NCI-H2227 (cell line): ENCODE measurements at regions not wholly inside any gene's neighbourhood (a gene's known extent, or its start where the extent isn't known, plus 50 kb on each side); places are given as distances from the start of the nearest gene placed in this dataset.

Experiments
- DNase-seq: peaks from one replicate; lab custom pipeline; 2025; ENCODE audit not compliant: unreplicated experiment; lab: John Stamatoyannopoulos, UW

DNA sequence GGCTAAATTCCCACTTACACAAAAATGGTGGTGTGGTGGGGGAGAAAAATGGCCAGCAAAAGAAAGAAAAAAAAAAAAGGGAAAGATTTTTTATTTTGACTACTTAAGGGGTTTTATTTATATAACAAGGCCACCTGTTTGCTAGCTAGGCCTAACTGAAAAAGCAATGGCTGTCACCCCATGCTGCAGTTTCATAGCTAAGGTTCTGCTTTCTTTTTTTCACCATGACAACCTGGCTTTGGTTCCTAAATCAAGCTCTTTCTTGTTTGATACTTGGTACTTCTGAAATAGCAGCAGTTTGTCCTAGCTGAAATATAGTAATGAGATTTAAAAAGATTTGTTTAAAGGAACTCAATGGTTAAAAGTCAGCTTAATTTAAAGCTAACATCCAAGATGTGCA, 433.2 kb upstream of the MEX3C start:
- DNase-seq = no peak

DNA sequence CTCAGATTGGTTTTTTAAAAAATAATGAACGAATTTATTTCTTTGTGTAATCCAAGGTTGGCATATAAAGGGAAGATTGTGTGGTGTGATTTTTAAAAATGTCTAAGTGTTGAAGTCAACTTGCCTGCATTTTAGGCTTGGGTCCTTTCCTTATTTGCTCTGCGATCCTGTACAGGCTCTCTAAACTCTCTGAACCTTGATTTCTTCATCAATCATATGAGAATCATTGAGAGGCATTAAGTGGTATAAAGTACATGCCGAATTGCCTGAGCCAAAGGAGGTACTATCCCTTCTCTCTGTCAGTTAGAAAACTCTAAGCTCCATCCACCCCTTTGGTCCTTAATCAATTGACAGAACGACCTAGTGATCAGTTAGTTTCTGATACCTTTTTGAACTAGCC, 440.4 kb upstream of the MEX3C start:
- DNase-seq = no peak

DNA sequence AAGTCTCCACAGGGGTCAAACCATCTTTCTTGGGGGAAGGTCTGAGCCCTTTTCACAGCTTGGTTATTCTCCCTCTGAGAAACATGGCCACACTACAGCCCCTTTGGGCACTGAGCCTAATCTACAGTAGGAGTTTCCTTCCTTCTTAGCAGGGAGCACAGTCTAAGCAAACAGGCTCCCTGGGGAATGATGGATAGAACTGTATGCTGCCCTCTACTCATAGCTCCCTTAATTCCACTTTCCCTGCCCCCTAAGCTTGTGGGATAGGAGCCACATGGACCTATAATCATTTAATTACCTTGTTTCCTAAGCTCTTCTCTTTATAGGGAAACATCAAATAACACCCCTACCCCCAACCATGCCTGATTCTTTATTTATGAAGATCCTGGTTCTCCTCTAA, 442.1 kb upstream of the MEX3C start:
- DNase-seq = no peak

DNA sequence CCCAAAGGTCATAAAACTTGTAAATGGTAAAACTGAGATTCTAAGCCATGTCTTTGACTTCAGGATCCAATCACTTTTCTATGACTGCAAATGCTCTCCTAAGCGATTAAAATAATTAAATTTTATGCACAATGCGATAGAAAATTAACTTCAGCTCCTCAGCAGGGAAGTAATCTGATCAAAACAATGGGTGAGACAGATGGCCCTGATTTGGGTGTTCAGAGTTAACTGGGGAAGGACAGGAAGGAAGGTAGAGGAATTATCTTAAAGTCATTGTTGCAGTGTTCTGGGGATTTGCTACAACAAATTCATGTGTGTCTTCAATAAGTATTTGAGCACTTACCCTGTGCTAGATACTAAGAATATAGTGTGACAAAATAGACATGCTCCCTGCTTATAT, 446.0 kb upstream of the MEX3C start:
- DNase-seq = no peak

DNA sequence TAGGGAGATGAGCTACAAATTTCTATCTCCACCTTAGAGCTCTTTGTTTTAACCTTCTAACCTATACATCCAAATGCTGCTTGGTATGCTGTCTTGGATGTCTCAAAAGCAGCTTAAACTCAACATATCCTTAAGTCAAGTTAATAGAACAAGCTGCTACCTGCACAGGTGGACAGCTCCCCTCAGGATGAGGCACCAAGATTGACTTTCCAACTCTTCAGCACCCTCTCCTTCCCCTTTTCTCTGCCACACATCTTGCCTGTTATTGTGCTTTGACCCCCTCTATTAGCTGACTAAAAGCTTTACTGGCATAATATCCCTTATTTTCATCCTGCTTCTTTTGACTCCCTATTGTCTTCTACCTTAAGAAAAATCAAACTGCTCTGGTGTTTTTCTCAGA, 448.1 kb upstream of the MEX3C start:
- DNase-seq = no peak

DNA sequence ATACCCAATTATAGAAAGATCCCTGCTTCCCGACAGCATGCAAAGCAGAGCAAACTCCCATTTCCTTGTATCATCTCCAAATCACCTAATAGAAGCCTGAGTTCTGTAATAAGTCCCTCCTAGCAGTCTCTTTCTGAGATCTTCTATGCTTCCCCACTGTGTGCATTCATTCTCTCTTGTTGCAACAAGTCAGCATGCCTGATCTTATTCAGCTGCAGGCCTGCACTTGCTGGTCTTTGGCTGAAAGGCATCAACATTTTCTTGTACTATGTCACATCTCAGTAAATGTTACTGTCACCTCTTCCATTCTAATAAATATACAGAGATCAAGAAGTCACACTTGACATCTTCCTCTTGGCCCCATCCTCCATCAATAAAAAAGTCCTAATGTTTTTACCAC, 449.9 kb upstream of the MEX3C start:
- DNase-seq = no peak

DNA sequence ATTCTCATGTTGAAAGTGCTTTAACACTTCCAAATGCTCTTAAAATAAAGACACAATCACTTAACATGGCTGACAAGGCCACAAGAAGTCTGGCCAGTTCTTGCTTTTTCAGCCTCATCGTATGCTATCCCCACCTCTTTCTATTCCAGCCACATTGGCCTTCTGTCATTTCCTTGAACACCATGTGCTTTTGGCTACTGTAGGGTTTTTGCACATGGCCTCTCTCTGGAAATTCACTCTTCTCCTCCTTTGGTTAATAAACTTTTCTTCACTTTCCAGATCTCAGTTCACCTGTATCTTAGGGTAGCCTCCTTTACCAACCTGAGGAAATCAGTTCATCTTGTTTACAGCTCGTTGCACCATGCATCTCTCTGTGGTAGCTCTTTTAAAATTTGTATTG, 450.5 kb upstream of the MEX3C start:
- no peak for DNase-seq

DNA sequence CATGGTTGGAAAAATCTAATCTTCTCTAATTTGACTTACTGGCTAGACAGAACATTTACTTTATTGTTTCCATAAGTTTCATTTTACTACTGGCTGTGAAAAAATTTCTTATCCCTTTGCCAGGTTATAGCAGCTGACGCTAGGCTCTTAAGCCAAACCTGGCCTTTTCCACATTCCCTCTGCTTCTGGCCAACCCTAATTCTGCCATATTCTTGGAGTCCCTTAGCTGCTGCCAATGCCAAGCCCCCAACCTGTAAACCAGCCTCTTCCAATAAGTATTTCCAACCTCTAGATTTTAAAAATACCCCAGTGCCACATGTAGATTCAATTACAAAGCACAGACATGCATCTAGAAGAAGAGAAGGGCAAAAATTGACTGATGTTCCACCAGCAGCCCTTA, 452.3 kb upstream of the MEX3C start:
- DNase-seq = no peak

DNA sequence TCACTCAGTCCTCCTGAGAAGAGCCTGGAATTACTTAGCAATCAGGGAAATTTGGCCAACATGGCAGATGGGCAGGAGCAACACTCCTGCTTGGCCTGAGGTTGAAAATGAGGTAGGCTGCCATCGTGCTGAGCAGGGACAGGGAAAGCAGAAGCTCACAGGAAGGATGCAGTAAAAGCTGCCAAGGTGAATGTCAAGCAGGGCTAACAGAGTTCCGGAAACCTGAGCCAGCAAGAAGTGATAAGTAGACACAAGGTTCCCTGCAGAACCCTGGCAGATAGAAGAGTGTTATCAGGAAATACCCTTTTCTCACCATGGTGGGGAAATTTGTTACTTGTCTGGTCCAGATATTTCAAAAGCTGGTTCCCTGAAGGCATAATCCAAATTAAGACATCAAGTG, 454.3 kb upstream of the MEX3C start:
- DNase-seq = no peak

DNA sequence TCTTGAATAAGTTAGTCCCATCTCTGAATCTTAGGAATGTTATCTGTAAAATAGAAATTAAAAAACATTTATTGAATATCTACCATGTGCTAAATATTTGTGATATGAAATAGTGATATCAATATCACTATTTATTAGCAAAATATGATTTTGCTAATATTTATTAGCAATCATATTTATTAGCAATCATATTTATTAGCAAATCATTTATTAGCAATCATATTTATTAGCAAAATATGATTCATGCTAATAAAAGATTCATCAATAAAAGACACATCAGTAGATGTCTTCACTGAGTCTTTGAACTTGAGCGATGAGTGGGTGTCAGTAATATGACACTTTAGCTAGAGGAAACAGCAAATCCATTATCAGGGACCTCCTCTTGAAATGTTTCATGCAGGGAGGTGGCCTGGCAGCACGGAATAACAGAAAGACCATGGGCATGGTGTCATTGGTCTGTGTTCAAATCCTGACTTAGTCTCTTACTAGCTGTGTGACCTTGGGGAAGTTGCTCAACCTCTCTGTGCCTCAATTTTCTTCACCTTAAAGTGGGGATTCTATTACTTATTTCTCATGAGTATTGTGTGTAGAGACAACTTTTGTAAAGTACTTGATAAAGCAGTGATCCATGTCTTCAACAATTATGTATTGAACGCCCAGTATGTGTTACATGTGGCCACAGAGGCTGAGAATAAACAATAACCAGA, 456.2 kb upstream of the MEX3C start:
- no peak for DNase-seq

DNA sequence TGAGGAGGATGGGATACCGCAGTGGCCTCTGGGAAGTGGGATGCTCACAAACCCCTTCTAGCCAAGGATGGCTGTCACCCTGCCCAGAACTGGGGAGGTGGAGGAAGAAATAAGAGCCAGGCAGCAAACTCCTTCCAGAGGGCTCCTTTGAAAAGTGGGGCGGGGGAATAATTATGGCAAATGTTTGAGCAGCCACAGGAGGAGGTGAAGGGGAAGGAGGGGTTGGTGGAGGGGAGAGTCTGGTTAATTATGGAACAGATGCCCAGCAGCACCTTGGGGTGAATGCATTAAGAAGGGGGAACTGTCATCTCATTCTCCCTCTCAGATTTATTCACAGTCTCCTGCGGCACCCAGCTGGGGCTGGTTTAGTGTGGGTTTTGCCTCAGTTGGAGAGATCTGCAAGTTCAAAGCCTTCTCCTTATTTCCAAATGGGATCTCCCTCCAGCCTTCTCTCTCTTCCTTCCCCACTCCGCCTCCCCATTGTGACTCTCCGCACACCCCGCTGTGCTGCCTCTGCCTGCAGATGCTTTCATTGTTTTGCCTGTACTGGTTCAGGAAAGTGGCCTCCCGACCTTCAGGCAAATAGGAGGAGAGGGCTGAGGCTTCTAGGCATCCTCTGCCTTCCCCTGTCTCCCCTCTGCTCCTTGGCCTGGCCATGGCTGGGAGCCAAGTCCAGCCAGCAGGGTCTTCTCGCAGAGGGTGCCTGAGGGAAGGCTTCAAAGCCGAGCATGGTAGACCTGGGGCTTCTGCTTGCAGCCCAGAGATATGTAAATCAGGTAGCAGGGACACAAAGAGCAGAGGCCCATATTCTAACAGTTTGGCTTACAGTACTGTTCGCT, 457.2 kb upstream of the MEX3C start:
- DNase-seq = peak; percentile 78

DNA sequence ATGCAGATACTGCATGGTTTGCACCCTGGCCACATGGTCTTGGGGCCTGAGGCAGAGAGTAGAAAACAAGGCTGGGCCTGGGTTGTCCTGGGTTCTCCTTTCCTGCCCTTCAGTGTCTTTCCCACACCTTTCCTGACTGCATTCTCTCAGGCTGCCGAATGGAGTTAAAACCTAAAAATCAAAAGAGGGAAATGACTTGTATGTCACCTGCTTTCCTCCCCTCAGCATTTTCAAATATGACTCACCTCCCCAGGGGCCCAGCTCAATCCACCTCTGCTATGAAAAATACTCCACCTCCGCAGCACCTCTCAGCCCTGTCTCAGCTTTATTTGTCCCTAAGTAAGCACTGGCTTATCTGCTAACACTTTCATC, 457.8 kb upstream of the MEX3C start:
- DNase-seq = no peak

DNA sequence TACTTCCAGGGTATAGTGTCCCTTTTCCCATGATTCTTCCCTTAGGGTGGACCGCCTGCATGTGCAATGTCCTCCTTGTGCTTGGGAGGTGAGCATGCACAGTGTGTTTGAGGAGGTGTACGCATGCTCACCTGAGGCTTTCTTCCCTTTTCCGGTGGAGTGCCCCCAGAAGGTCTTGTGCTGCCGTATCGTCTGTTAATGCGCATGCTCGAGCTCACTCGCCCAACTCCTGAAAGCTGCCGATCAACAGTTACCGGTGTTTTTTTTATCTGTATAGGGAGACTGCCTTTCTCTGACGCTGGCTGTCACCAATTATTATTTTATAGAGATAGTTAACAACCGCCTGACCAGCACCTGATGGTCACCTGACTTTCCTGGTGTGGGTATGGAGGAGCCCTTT, 458.8 kb upstream of the MEX3C start:
- DNase-seq = no peak

DNA sequence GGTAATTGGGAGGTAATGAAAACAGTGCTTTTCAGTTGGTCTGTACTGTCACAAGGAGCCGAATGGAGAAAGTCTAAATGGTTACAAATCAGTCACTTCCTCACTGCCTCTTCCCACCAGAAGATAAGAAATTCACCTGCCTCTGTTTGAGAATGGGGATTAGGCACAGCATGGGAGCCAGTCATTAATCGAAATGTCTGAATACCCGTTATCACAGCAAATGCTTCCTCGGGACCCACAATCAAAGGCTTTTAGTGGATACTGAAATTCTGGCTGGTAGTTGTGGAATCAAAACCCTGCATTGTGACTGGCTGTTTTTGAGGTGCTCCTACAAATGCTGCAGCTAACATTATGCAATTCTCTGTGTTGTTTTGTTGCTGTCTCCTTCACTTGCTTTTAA, 461.0 kb upstream of the MEX3C start:
- no peak for DNase-seq

DNA sequence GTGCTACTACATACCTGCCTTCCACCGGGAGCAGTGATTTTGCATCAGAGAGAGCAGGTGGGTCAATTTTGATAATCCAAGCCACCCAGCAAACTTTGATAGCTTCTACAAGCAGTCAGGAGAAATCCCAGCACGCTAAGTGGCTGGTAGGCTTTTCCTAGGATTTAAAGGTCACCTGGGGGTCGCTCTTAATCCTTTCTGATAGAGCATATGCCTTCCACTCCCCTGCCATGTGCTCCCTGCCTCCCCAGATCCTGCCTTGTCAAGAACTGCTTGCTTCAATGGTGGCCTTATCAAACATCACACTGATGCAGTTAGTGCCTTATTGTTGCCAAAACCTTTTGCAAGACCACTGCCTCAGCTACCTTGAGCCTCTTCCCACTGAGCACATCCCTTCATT, 462.3 kb upstream of the MEX3C start:
- no peak for DNase-seq

DNA sequence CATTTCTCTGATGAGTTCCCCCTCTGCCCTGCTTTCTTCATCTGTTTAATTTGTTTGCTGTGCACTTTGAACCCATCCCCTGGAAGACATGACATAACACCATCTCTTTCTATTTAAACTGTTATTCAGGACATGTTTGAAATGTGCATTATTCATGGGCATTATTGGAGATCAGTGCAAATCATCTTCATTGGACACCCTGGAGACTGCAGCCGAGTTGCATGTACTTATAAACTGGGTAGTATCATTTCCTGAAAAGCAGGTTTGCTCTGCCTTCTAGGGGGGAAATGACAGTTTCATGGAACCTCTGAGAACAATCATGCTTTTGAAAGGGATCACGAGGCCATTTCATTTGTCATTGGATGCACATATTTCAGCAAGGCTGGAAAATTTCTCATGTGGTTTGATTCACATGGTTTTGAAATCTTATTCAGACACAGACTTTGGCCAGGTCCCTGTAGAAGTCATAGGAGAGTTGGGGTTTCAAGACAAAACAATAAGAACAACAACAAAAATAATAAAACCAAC, 462.8 kb upstream of the MEX3C start:
- no peak for DNase-seq

DNA sequence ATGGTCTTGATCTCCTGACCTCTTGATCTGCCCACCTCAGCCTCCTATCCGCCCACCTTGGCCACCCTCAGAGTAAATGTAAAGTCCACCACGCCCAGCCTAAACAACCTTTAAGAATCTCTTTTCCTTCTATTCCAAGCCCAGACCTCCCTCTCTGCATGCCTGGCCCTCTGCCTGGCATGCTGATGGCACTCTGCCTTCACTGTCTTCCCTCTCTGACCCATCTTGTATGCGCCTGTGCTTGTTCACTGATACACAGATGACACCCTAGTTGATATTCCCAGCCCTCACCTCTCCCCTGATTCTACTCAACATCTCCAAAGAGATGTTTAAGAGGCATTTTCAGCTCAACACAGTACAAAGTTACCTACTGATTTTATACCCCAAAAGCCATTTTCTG, 466.8 kb upstream of the MEX3C start:
- DNase-seq = no peak

DNA sequence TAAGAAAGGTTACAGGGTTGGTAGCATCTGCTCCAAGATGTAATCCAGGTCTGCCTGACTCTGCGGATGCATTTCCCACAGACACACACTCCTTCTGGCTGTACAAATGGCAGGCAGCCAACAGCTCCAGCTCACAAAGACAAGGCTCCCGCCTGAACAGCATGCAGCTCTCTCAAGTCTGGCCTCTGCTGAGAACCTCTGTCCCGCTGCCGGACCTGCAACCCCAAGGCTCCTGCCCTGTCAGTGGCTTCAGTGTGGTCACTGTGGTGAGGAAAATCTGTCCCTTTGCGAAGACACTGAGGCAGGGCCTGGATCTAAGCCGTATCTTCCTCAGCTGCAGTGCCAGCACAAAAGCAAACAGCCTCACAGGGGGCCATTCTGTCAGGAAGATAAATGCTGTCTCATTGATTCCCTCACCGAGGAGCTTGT, 469.3 kb upstream of the MEX3C start:
- peak; percentile 83 for DNase-seq

DNA sequence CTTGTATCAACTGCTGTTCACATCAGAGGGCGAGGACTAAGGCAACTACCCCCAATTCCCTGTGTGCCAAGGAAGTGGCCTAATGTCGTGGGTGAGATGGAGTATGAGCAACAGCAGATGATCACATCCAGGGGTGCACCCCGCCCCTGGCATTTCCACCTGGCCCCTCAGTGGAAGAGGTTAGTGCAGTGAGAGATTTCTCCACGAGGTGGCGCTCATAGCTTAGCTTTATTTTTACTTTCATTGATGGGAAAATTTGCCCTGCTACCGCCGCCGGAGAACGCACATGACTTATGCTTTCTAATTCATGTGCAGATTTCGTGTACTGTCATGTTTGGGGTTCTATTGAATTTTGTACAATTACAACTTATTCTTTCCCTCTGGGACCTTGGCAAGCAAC, 470.6 kb upstream of the MEX3C start:
- DNase-seq = peak; percentile 89

DNA sequence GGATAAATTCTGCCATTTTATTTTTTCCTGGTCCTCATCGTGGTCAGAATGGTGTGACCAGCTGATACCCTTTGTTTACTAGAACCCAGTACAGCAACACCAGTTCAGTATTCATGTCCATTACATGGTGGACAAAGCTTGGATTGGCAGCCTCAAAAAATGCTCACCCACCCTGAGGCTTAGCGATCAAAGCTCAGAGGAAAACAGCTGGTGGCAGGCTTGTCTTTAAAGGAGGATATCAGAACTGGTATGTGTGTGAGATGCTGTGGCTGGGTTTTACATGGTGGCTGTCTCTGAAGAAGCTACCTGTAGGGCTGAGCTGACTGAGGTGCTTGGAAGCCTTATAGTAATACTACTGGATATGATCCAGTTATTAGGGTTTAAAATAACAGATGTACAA, 471.1 kb upstream of the MEX3C start:
- DNase-seq = no peak

DNA sequence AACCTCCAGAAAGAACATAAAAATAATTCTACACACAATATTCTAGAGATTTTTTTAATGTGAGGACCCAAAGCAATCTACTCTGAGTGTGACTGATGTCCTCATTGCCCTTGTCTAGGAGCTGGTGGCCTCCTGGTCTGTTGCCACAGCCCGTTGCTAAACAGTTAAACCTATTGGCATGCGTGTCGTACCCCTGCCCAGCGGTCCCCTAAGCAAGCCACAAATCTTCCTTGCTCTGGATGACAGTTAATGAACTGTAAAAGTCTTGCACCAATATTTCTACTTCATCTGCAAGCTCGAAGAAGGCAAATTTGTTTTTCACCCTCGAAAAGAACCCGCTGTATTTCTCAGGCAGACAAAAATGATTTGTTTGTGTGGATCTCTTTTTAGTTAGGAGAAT, 489.1 kb upstream of the MEX3C start:
- no peak for DNase-seq

DNA sequence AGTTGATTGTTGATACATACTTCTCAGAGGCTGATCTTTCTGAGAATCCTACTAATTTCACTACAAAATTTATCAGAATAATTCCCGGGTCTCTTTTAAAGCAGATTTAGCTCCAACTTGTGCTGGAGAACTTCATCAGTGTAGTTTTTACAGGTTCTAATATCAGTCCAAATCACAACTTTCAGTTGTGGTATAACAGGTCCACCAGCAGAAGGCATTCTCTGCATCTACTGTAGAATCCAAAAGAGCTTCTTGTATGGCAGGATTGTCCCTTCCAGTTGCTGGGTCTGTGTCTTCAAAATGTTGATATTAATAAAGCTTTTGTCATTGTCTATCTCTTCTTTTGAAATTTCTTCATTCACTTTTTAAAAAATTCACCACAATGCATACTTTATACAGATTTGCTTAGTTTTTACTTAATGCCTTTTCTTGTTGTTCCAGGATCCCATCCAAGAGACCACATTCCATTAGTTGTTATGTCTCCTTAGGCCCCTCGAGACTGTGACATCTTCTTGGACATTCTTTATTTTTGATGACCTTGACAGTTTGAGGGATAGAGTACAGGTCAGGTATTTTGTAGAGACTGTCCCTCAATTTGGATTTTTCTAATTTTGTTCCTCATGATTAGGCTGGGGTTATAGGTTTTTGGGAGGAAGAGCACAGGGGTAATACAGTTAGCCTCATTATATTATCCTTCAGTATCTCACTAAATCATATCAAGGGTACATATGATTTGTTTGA, 490.5 kb upstream of the MEX3C start:
- no peak for DNase-seq
